ENCODE measurements at regions not wholly inside any gene's neighbourhood (a gene's known extent, or its start where the extent isn't known, plus 50 kb on each side); places are given as distances from the start of the nearest gene placed in this dataset.

DNA sequence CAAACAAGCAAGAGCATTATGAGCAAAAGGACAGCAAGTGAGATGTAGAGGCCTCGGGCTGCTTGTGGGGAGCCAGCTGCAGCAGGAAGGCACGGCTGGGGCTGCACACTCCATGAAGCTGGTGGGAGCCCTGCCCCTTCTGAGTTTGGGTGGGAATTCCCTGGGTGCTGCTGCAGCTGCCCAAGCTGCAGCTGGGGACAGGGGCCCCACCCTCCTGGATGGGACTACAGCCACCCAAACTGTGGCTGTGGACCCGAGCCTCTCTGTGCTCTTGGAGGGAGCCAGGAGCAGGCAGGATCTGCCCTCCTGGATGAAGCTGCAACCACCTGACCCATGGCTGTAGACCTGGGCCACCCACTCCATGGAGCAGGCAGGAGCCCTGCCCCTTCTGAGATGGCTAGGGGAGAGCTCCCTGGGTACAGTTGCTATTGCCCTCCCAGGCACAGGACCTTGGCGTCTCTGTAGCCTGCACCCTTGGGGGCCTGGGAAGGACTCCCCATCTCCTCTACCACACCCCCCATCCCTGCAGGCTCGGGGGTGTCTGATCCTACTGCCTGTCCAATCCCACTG is 159.1 kb downstream of the ERCC6L2 start (continued):
- TF ChIP-seq ZNF331 (CRISPR knock-in tag; IDR thresholded peaks at IDR 0.05; ENCODE audit: low read depth) (no peak), CREB1 (CRISPR knock-in tag; IDR thresholded peaks at IDR 0.05; ENCODE audit: low read depth) (no peak), NANOG (IDR thresholded peaks at IDR 0.05; ENCODE audit: borderline replicate concordance) (no peak), EZH2phosphoT487 (IDR thresholded peaks at IDR 0.05; ENCODE audit: unreplicated experiment) (no peak)
- TF ChIP-seq, protein P1, sequence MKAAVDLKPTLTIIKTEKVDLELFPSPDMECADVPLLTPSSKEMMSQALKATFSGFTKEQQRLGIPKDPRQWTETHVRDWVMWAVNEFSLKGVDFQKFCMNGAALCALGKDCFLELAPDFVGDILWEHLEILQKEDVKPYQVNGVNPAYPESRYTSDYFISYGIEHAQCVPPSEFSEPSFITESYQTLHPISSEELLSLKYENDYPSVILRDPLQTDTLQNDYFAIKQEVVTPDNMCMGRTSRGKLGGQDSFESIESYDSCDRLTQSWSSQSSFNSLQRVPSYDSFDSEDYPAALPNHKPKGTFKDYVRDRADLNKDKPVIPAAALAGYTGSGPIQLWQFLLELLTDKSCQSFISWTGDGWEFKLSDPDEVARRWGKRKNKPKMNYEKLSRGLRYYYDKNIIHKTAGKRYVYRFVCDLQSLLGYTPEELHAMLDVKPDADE (IDR thresholded peaks at IDR 0.05), result no peak

- DNase-seq (ENCODE audit: low spot score), result no peak
- Histone ChIP-seq H3K27ac (ENCODE audit: low read depth) (no peak overlapping the region), H3K79me2 (replicated peaks; ENCODE audit: insufficient read depth) (no peaks in the 10 kb centered on the region), H3K4me2 (no peak overlapping the region), H3K9me2 (ENCODE audit: insufficient read depth) (no peaks in the 10 kb centered on the region), H3K4me1 (ENCODE audit: insufficient read depth) (no peaks in the 10 kb centered on the region), H2AFZ (no peak overlapping the region), H3K4me3 (no peak overlapping the region), H3K27me3 (ENCODE audit: insufficient read depth) (peaks cover 11% of the 10 kb centered on the region), H3K36me3 (ENCODE audit: insufficient read depth) (peaks cover 3% of the 10 kb centered on the region; the same call in 1 of the 2 replicates), H4K20me1 (replicated peaks; ENCODE audit: insufficient read depth) (no peaks in the 10 kb centered on the region), H3F3A (replicated peaks; ENCODE audit: low read depth) (no peaks in the 10 kb centered on the region)
- H3K36me3 Mint-ChIP-seq (ENCODE audit: low read depth), result peaks cover 24% of the 10 kb centered on the region
- peaks cover 9% of the 10 kb centered on the region for H3K27me3 Mint-ChIP-seq (ENCODE audit: insufficient read depth, low read depth, poor library complexity)
- H3K4me3 Mint-ChIP-seq, result no peak overlapping the region
- H3K4me1 Mint-ChIP-seq, result no peaks in the 10 kb centered on the region; the same call in 2 of the 3 replicates
- peaks cover 43% of the 10 kb centered on the region for H3K9me3 Mint-ChIP-seq
- no peak for ATAC-seq
- H3K27ac Mint-ChIP-seq, result no peak overlapping the region
- no peak for TF ChIP-seq ZNF331 (CRISPR knock-in tag; IDR thresholded peaks at IDR 0.05; ENCODE audit: low read depth)
- no peak for TF ChIP-seq NANOG (IDR thresholded peaks at IDR 0.05; ENCODE audit: borderline replicate concordance)
- TF ChIP-seq JUNB (IDR thresholded peaks at IDR 0.05; ENCODE audit: unreplicated experiment), result no peak
- TF ChIP-seq POLR2AphosphoS5 (IDR thresholded peaks at IDR 0.05; ENCODE audit: low read depth), result no peak
- no peak for TF ChIP-seq EZH2phosphoT487 (IDR thresholded peaks at IDR 0.05; ENCODE audit: unreplicated experiment)
- TF ChIP-seq REST (IDR thresholded peaks at IDR 0.05; ENCODE audit: unreplicated experiment), result no peak
- TF ChIP-seq CREB1 (CRISPR knock-in tag; IDR thresholded peaks at IDR 0.05; ENCODE audit: low read depth), result no peak
- TF ChIP-seq ZNF114 (CRISPR knock-in tag; IDR thresholded peaks at IDR 0.05), result no peak
- TF ChIP-seq, protein P1 (IDR thresholded peaks at IDR 0.05), result no peak
- TF ChIP-seq EZH2 (IDR thresholded peaks at IDR 0.05; ENCODE audit: low read depth, unreplicated experiment), result no peak
- TF ChIP-seq, protein P2, sequence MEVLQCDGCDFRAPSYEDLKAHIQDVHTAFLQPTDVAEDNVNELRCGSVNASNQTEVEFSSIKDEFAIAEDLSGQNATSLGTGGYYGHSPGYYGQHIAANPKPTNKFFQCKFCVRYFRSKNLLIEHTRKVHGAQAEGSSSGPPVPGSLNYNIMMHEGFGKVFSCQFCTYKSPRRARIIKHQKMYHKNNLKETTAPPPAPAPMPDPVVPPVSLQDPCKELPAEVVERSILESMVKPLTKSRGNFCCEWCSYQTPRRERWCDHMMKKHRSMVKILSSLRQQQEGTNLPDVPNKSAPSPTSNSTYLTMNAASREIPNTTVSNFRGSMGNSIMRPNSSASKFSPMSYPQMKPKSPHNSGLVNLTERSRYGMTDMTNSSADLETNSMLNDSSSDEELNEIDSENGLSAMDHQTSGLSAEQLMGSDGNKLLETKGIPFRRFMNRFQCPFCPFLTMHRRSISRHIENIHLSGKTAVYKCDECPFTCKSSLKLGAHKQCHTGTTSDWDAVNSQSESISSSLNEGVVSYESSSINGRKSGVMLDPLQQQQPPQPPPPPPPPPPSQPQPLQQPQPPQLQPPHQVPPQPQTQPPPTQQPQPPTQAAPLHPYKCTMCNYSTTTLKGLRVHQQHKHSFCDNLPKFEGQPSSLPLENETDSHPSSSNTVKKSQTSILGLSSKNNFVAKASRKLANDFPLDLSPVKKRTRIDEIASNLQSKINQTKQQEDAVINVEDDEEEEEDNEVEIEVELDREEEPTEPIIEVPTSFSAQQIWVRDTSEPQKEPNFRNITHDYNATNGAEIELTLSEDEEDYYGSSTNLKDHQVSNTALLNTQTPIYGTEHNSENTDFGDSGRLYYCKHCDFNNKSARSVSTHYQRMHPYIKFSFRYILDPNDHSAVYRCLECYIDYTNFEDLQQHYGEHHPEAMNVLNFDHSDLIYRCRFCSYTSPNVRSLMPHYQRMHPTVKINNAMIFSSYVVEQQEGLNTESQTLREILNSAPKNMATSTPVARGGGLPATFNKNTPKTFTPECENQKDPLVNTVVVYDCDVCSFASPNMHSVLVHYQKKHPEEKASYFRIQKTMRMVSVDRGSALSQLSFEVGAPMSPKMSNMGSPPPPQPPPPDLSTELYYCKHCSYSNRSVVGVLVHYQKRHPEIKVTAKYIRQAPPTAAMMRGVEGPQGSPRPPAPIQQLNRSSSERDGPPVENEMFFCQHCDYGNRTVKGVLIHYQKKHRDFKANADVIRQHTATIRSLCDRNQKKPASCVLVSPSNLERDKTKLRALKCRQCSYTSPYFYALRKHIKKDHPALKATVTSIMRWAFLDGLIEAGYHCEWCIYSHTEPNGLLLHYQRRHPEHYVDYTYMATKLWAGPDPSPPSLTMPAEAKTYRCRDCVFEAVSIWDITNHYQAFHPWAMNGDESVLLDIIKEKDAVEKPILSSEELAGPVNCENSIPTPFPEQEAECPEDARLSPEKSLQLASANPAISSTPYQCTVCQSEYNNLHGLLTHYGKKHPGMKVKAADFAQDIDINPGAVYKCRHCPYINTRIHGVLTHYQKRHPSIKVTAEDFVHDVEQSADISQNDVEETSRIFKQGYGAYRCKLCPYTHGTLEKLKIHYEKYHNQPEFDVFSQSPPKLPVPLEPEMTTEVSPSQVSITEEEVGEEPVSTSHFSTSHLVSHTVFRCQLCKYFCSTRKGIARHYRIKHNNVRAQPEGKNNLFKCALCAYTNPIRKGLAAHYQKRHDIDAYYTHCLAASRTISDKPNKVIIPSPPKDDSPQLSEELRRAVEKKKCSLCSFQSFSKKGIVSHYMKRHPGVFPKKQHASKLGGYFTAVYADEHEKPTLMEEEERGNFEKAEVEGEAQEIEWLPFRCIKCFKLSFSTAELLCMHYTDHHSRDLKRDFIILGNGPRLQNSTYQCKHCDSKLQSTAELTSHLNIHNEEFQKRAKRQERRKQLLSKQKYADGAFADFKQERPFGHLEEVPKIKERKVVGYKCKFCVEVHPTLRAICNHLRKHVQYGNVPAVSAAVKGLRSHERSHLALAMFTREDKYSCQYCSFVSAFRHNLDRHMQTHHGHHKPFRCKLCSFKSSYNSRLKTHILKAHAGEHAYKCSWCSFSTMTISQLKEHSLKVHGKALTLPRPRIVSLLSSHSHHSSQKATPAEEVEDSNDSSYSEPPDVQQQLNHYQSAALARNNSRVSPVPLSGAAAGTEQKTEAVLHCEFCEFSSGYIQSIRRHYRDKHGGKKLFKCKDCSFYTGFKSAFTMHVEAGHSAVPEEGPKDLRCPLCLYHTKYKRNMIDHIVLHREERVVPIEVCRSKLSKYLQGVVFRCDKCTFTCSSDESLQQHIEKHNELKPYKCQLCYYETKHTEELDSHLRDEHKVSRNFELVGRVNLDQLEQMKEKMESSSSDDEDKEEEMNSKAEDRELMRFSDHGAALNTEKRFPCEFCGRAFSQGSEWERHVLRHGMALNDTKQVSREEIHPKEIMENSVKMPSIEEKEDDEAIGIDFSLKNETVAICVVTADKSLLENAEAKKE (CRISPR knock-in tag; IDR thresholded peaks at IDR 0.05), result no peak
- TF ChIP-seq STAT1 (IDR thresholded peaks at IDR 0.05; ENCODE audit: unreplicated experiment), result no peak
Measured at GRCh38 chr9:96033896-96034295, 158.4 kb downstream of the ERCC6L2 start.
